ENCODE measurements at regions not wholly inside any gene's neighbourhood (a gene's known extent, or its start where the extent isn't known, plus 50 kb on each side); places are given as distances from the start of the nearest gene placed in this dataset.

GRCh38 chr22:22034469-22035132 is 52.0 kb upstream of the TOP3B start:
- Histone ChIP-seq H3K4me1 (ENCODE audit: insufficient read depth, low read length, poor library complexity, severe bottlenecking) (no peaks in the 10 kb centered on the region), H3K27ac (ENCODE audit: low read depth, low read length, poor library complexity, severe bottlenecking) (no peak overlapping the region), H3K4me3 (ENCODE audit: low read depth, low read length, poor library complexity, severe bottlenecking) (no peak overlapping the region), H3K27me3 (replicated peaks; ENCODE audit: insufficient read depth, low read depth, low read length, poor library complexity) (no peaks in the 10 kb centered on the region), H3K9me3 (ENCODE audit: low read depth, low read length, poor library complexity, severe bottlenecking) (no peaks in the 10 kb centered on the region), H3K36me3 (ENCODE audit: insufficient read depth, low read length, poor library complexity, severe bottlenecking) (no peaks in the 10 kb centered on the region)
- intact Hi-C loops (cut with micrococcal nuclease; ENCODE audit: unreplicated experiment): no loop called here
- no TSS peak for BruUV-seq (replicated peaks)
- TF ChIP-seq EZH2 (IDR thresholded peaks at IDR 0.05; ENCODE audit: borderline replicate concordance, low read depth, low read length, poor library complexity, severe bottlenecking): no peak
- TF ChIP-seq CTCF (conservative IDR thresholded peaks at IDR 0.05; ENCODE audit: low read depth, low read length): no peak
- DNase-seq (ENCODE audit: low spot score): no peak
- CTCF ChIA-PET: no interaction called here
- POLR2A ChIA-PET (ENCODE audit: low non-redundant PET): no interaction called here

- POLR2A ChIA-PET (ENCODE audit: low non-redundant PET): no interaction called here
- intact Hi-C loops (cut with micrococcal nuclease; ENCODE audit: unreplicated experiment): no loop called here
Observed at GRCh38 chr22:22033803-22034468, 51.3 kb upstream of the TOP3B start.

More at GRCh38 chr22:22033803-22034468, 51.3 kb upstream of the TOP3B start:
- H3K27me3 ChIP-seq (replicated peaks; ENCODE audit: insufficient read depth, low read depth, low read length, poor library complexity): no peaks in the 10 kb centered on the region
- BruUV-seq (replicated peaks): no TSS peak
- no peak for DNase-seq (ENCODE audit: low spot score)
- TF ChIP-seq CTCF (conservative IDR thresholded peaks at IDR 0.05; ENCODE audit: low read depth, low read length): no peak
- TF ChIP-seq EZH2 (IDR thresholded peaks at IDR 0.05; ENCODE audit: borderline replicate concordance, low read depth, low read length, poor library complexity, severe bottlenecking): no peak
- H3K4me1 ChIP-seq (ENCODE audit: insufficient read depth, low read length, poor library complexity, severe bottlenecking): no peaks in the 10 kb centered on the region
- H3K27ac ChIP-seq (ENCODE audit: low read depth, low read length, poor library complexity, severe bottlenecking): no peak overlapping the region
- CTCF ChIA-PET: no interaction called here
- no peaks in the 10 kb centered on the region for H3K36me3 ChIP-seq (ENCODE audit: insufficient read depth, low read length, poor library complexity, severe bottlenecking)
- H3K4me3 ChIP-seq (ENCODE audit: low read depth, low read length, poor library complexity, severe bottlenecking): no peak overlapping the region
- no peaks in the 10 kb centered on the region for H3K9me3 ChIP-seq (ENCODE audit: low read depth, low read length, poor library complexity, severe bottlenecking)

All from A673 (cell line).